CD8-positive, alpha-beta memory T cell (primary cell): ENCODE measurements at regions not wholly inside any gene's neighbourhood (a gene's known extent, or its start where the extent isn't known, plus 50 kb on each side); places are given as distances from the start of the nearest gene placed in this dataset.

Source experiments
- CTCF ChIA-PET: fragments of 350-600 bp; sonication (Branson Sonifier 250); formaldehyde crosslinking; loops from one replicate; lab custom pipeline; 2021; ENCODE audit warnings: antibody characterized with exemption; lab: Charles Lee
- POLR2A ChIA-PET: fragments of 350-600 bp; sonication (Branson Sonifier 250); formaldehyde crosslinking; loops from one replicate; lab custom pipeline; 2021; ENCODE audit warnings: antibody characterized with exemption; lab: Charles Lee
- DNase-seq, 5 donors: peaks; one replicate each; pipeline versions ENCODE4 v3.0.0 to v3.0.0-alpha.2; 2020 to 2022; ENCODE audit warnings: mixed read lengths in 1 of 5
- H3K27ac ChIP-seq: one replicate; pipeline ENCODE4 v1.7.0; 2013; ENCODE audit warnings: low read depth, mild to moderate bottlenecking, low read length, moderate library complexity
- H3K27me3 ChIP-seq: 2 replicates; pipeline ENCODE4 v1.7.0; 2013; ENCODE audit warnings: low read length, mild to moderate bottlenecking; ENCODE audit not compliant: insufficient read depth, poor library complexity, severe bottlenecking
- H3K36me3 ChIP-seq: 2 replicates; pipeline ENCODE4 v1.7.0; 2013; ENCODE audit warnings: mild to moderate bottlenecking, low read length, moderate library complexity; ENCODE audit not compliant: insufficient read depth
- H3K4me1 ChIP-seq: 2 replicates; pipeline ENCODE4 v1.7.0; 2013; ENCODE audit warnings: mild to moderate bottlenecking, low read length, moderate library complexity; ENCODE audit not compliant: insufficient read depth
- H3K4me3 ChIP-seq: 2 replicates; pipeline ENCODE4 v1.7.0; 2013; ENCODE audit warnings: mild to moderate bottlenecking, low read length
- H3K9me3 ChIP-seq: 2 replicates; pipeline ENCODE4 v1.7.0; 2013; ENCODE audit warnings: mild to moderate bottlenecking, low read length
- H3K27ac Mint-ChIP-seq, 8 donors: one replicate each; pipeline ENCODE4 v1.8.0; 2020 to 2021; ENCODE audit warnings: mixed read lengths in 8 of 8, mild to moderate bottlenecking in 6 of 8, inconsistent platforms in 3 of 8, moderate library complexity in 3 of 8
- H3K27me3 Mint-ChIP-seq, 2 donors: one replicate each; pipeline ENCODE4 v1.8.0; 2020 to 2021; ENCODE audit warnings: mixed read lengths in 2 of 2, mild to moderate bottlenecking in 1 of 2, moderate library complexity in 1 of 2
- H3K36me3 Mint-ChIP-seq, 3 donors: one replicate each; pipeline ENCODE4 v1.8.0; 2020 to 2021; ENCODE audit warnings: mixed read lengths in 3 of 3, inconsistent platforms in 1 of 3, mild to moderate bottlenecking in 1 of 3
- H3K4me1 Mint-ChIP-seq, 3 donors: one replicate each; pipeline ENCODE4 v1.8.0; 2020 to 2021; ENCODE audit warnings: mixed read lengths in 3 of 3, inconsistent platforms in 1 of 3, mild to moderate bottlenecking in 1 of 3
- H3K4me3 Mint-ChIP-seq, 7 donors: one replicate each; pipeline ENCODE4 v1.8.0; 2020 to 2021; ENCODE audit warnings: mixed read lengths in 7 of 7, mild to moderate bottlenecking in 6 of 7, moderate library complexity in 4 of 7, inconsistent platforms in 2 of 7
- H3K9me3 Mint-ChIP-seq, 5 donors: one replicate each; pipeline ENCODE4 v1.8.0; 2020 to 2022; ENCODE audit warnings: mixed read lengths in 5 of 5, mild to moderate bottlenecking in 3 of 5, moderate library complexity in 2 of 5, inconsistent platforms in 1 of 5

DNA sequence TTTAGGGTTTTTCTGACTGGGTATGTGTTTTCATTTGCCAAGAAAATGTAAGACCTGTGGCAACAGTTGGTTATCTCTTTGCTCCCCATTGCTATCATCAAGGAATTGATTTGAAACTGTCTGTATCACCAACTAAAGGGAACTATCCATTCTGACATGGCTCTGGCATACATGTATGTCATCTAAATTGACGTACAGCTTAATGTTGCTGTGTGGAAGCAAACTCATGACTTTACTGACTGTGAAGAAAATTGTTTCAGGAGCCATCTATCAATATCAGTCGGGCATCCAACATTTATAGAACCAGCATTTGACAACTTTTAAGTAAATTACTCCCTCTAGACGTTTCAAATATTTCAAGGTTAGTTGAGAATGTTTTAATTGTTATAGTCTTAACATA lies 555.8 kb upstream of the EPHA7 start:
- Mint-ChIP-seq H3K4me3 (no peak overlapping the region), H3K36me3 (no peaks in the 10 kb centered on the region), H3K27me3 (no peaks in the 10 kb centered on the region), H3K4me1 (no peaks in the 10 kb centered on the region), H3K27ac (no peak overlapping the region), H3K9me3 (peaks cover 2 to 6% (median 5%) of the 10 kb centered on the region in 5 donors)
- DNase-seq = no peak
- Histone ChIP-seq H3K4me1 (no peaks in the 10 kb centered on the region), H3K27me3 (no peaks in the 10 kb centered on the region), H3K27ac (no peak overlapping the region), H3K4me3 (no peak overlapping the region), H3K9me3 (no peaks in the 10 kb centered on the region), H3K36me3 (no peaks in the 10 kb centered on the region)
- POLR2A ChIA-PET = no interaction called here
- CTCF ChIA-PET = no interaction called here

DNA sequence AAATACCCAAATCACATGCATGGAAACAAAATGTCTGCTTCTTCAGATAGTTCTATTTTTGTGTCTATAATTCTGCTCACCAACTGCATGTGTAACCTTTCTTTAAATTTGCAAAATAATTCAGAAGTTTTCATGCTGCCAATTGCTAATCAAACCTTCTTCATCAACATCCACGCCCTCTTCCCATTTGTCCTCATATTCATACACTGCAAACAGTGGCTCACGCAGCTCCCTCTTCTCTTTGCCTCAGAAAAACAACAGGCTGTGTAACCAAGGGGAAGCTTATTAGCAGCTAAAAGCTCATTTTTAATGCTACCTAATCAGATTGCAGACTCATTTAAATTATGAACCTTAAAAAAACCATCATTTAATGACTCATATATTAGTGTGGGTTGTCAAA lies 555.0 kb upstream of the EPHA7 start:
- Mint-ChIP-seq H3K27me3 (no peaks in the 10 kb centered on the region), H3K4me1 (no peaks in the 10 kb centered on the region), H3K9me3 (peaks cover 3 to 9% (median 6%) of the 10 kb centered on the region in 5 donors), H3K27ac (no peak overlapping the region), H3K4me3 (no peak overlapping the region), H3K36me3 (no peaks in the 10 kb centered on the region)
- no peak overlapping the region for H3K27ac ChIP-seq
- no peak overlapping the region for H3K4me3 ChIP-seq
- CTCF ChIA-PET = no interaction called here
- no peaks in the 10 kb centered on the region for H3K27me3 ChIP-seq
- no peaks in the 10 kb centered on the region for H3K9me3 ChIP-seq
- H3K4me1 ChIP-seq = no peaks in the 10 kb centered on the region
- POLR2A ChIA-PET = no interaction called here
- no peaks in the 10 kb centered on the region for H3K36me3 ChIP-seq
- no peak for DNase-seq

DNA sequence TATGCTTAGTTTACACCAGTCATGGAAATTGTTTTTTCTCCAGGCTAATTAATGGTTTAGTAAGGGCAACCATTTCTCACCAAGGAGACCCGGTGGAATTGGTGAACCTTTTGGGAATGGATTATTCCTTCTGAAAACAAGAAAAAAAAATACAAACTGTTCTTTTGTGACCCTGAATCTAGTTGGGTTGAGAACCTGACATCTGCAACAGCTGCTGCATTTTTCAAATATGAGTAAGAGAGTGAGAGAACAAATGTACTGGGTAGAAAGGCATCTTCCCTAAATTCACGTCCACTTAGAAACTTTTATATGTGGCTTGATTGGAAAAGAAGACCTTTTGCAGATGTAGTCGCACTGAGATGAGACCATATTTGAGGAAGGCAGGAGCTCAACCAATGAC lies 553.4 kb upstream of the EPHA7 start:
- ChIA-PET CTCF (no interaction called here), POLR2A (no interaction called here)
- H3K4me1 Mint-ChIP-seq = no peaks in the 10 kb centered on the region

DNA sequence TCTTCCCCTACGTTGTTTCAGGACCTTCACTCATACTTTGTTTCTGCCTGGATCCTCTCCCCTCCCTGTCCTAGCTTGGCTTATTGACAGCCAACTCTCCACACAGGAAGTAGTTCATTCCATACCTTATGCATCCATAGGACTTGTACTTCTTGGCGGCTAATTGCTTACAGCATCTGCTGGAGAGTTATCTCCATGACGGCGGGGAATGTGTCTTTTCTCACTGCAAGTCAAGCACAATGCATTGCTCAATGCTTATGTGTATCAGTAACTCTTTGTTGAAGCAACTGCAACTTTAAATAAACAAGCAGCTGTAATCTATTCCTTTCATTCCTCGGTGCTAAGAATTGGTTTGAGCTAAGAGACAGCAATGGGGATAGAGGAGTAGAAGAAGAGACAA lies 551.3 kb upstream of the EPHA7 start:
- Histone ChIP-seq H3K27ac (no peak overlapping the region), H3K4me3 (no peak overlapping the region), H3K9me3 (no peaks in the 10 kb centered on the region), H3K4me1 (no peaks in the 10 kb centered on the region), H3K27me3 (no peaks in the 10 kb centered on the region), H3K36me3 (no peaks in the 10 kb centered on the region)
- Mint-ChIP-seq H3K4me1 (no peaks in the 10 kb centered on the region), H3K27me3 (no peaks in the 10 kb centered on the region), H3K9me3 (peaks cover 3 to 25% (median 6%) of the 10 kb centered on the region in 5 donors), H3K27ac (no peak overlapping the region), H3K36me3 (no peaks in the 10 kb centered on the region), H3K4me3 (no peak overlapping the region)
- CTCF ChIA-PET = no interaction called here
- POLR2A ChIA-PET = no interaction called here
- DNase-seq = no peak

More for the DNA sequence above, 553.4 kb upstream of the EPHA7 start:
- Mint-ChIP-seq H3K27me3 (no peaks in the 10 kb centered on the region), H3K36me3 (no peaks in the 10 kb centered on the region), H3K4me3 (no peak overlapping the region), H3K9me3 (peaks cover 3 to 18% (median 6%) of the 10 kb centered on the region in 5 donors), H3K27ac (no peak overlapping the region)
- no peaks in the 10 kb centered on the region for H3K27me3 ChIP-seq
- DNase-seq = no peak
- H3K4me1 ChIP-seq = no peaks in the 10 kb centered on the region
- H3K9me3 ChIP-seq = no peaks in the 10 kb centered on the region
- H3K27ac ChIP-seq = no peak overlapping the region
- no peak overlapping the region for H3K4me3 ChIP-seq
- H3K36me3 ChIP-seq = no peaks in the 10 kb centered on the region

DNA sequence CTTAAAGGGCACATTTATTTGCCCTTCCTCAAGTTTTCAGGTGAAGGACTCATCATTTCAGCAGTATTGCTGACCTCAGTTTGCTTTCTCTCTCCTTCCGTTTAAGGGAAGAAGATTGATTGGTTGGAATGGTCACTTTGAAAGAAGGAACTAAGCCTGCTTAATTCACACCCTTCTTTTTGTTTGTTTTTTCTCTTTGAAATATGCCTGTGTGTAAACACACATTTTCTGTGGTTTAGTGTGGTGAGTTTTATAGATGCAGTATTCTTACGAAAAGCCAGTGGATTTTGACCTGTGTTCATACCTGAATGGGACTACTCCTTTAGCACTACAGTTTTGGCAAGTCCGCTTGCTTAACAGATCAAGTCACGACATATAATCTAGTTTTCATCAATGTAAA lies 548.8 kb upstream of the EPHA7 start:
- peaks cover 0 to 29% (median 6%) of the 10 kb centered on the region in 5 donors for H3K9me3 Mint-ChIP-seq
- CTCF ChIA-PET = no interaction called here

DNA sequence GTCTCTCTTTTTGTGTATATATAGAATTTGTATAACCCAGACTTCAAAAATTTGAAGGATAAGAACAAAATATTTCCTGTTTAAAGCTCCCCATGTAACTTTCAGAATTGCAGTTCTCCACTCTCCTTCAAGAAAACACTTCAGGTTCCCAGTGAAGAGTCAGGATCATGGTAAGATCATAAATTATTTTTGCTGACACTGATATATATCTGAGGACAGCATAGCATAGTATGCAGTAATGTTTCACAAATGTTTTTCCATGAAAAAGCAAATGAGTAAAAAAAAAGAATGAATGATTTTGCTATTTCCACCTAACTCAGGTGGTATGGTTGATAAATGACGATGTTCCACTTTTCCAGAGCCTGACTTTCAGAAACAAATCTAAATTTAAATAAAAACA lies 545.6 kb upstream of the EPHA7 start:
- Histone ChIP-seq H3K36me3 (no peaks in the 10 kb centered on the region), H3K27ac (no peak overlapping the region), H3K27me3 (no peaks in the 10 kb centered on the region), H3K4me1 (no peaks in the 10 kb centered on the region), H3K9me3 (no peaks in the 10 kb centered on the region), H3K4me3 (no peak overlapping the region)
- DNase-seq = no peak
- ChIA-PET CTCF (no interaction called here), POLR2A (no interaction called here)
- H3K9me3 Mint-ChIP-seq = peaks cover 0 to 25% (median 4%) of the 10 kb centered on the region in 5 donors
- no peaks in the 10 kb centered on the region for H3K27me3 Mint-ChIP-seq
- no peak overlapping the region for H3K27ac Mint-ChIP-seq
- no peak overlapping the region for H3K4me3 Mint-ChIP-seq
- no peaks in the 10 kb centered on the region for H3K36me3 Mint-ChIP-seq
- H3K4me1 Mint-ChIP-seq = no peaks in the 10 kb centered on the region

More for the DNA sequence above, 548.8 kb upstream of the EPHA7 start:
- H3K36me3 ChIP-seq = no peaks in the 10 kb centered on the region
- H3K27ac ChIP-seq = no peak overlapping the region
- no peaks in the 10 kb centered on the region for H3K4me1 ChIP-seq
- H3K4me3 ChIP-seq = no peak overlapping the region
- Mint-ChIP-seq H3K4me3 (no peak overlapping the region), H3K4me1 (no peaks in the 10 kb centered on the region), H3K36me3 (no peaks in the 10 kb centered on the region), H3K27ac (no peak overlapping the region), H3K27me3 (no peaks in the 10 kb centered on the region)
- DNase-seq = no peak
- POLR2A ChIA-PET = no interaction called here
- H3K27me3 ChIP-seq = no peaks in the 10 kb centered on the region
- H3K9me3 ChIP-seq = no peaks in the 10 kb centered on the region

DNA sequence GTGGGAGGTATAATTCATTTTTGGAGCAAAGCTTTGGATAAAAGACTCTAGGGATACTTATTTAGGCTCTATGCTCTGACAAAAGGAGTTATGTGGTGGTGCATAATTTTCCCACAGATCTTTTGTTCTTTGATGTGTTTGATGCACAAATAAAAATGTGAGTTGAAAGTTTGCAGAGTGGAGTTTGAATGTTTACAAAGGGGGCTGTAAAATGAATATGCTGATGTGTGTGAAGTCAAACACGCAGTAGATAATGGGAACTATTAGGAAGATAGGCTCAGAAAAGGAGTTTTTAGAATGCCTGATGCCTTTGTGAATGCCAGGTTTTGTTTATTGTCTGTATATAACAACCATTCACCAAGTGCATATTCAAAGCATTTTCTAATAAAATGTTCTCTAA lies 545.0 kb upstream of the EPHA7 start:
- H3K36me3 Mint-ChIP-seq = no peaks in the 10 kb centered on the region
- POLR2A ChIA-PET = no interaction called here
- CTCF ChIA-PET = no interaction called here

DNA sequence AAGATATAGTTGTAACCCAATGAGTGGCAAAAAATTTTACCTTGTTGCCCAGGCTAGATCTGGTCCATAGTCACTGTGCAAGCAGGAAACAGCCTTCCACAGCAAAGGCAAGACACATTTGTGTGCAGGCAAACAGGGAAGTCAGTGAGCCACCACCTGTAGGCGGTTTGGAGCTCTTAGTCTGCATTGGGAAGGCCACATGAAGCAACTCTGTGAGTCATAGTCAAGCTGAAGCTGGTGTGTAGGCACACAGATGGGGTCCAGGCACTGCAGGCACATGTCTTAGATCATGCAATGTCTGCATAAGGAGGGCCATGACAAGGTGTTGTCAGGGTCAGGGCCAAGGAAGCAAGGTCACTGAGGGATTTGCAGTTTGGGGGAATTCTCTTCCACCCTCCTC lies 543.2 kb upstream of the EPHA7 start:
- Histone ChIP-seq H3K4me1 (no peaks in the 10 kb centered on the region), H3K27me3 (no peaks in the 10 kb centered on the region), H3K27ac (no peak overlapping the region), H3K4me3 (no peak overlapping the region), H3K36me3 (no peaks in the 10 kb centered on the region), H3K9me3 (no peaks in the 10 kb centered on the region)
- no peak for DNase-seq
- H3K36me3 Mint-ChIP-seq = no peaks in the 10 kb centered on the region
- peaks cover 0 to 24% (median 4%) of the 10 kb centered on the region in 5 donors for H3K9me3 Mint-ChIP-seq
- H3K4me1 Mint-ChIP-seq = no peaks in the 10 kb centered on the region
- no peak overlapping the region for H3K27ac Mint-ChIP-seq
- ChIA-PET CTCF (no interaction called here), POLR2A (no interaction called here)
- H3K4me3 Mint-ChIP-seq = no peak overlapping the region
- H3K27me3 Mint-ChIP-seq = no peaks in the 10 kb centered on the region

More for the DNA sequence above, 545.0 kb upstream of the EPHA7 start:
- Mint-ChIP-seq H3K4me1 (no peaks in the 10 kb centered on the region), H3K9me3 (peaks cover 0 to 24% (median 4%) of the 10 kb centered on the region in 5 donors), H3K4me3 (no peak overlapping the region), H3K27ac (no peak overlapping the region), H3K27me3 (no peaks in the 10 kb centered on the region)
- Histone ChIP-seq H3K36me3 (no peaks in the 10 kb centered on the region), H3K4me3 (no peak overlapping the region), H3K9me3 (no peaks in the 10 kb centered on the region), H3K4me1 (no peaks in the 10 kb centered on the region), H3K27me3 (no peaks in the 10 kb centered on the region), H3K27ac (no peak overlapping the region)
- DNase-seq = no peak

DNA sequence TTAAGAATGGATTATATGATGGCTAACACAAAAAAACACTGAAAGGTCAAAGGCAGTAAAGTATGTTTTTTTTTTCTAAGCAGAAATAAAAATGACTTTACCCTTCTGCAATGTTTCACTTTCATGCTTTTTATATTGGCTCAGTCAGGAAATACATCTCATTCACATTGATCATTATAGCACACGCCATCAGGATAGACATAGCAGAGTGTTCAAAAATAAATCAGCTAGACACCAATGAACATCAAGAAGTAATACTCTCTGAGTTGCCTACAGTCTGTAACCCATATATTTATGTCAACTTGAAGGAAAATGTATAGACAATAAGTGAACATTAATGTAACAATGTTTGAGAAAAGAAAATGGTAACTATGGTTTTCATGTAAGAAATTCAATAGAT lies 535.2 kb upstream of the EPHA7 start:
- H3K36me3 Mint-ChIP-seq = no peaks in the 10 kb centered on the region
- H3K27me3 ChIP-seq = no peaks in the 10 kb centered on the region
- H3K4me3 ChIP-seq = no peak overlapping the region
- DNase-seq = no peak
- no peak overlapping the region for H3K27ac Mint-ChIP-seq
- CTCF ChIA-PET = no interaction called here
- no peak overlapping the region for H3K27ac ChIP-seq
- no peak overlapping the region for H3K4me3 Mint-ChIP-seq
- POLR2A ChIA-PET = no interaction called here
- H3K9me3 ChIP-seq = no peaks in the 10 kb centered on the region
- no peaks in the 10 kb centered on the region for H3K36me3 ChIP-seq
- H3K9me3 Mint-ChIP-seq = peaks cover 0 to 25% (median 3%) of the 10 kb centered on the region in 5 donors
- H3K4me1 Mint-ChIP-seq = no peaks in the 10 kb centered on the region
- H3K4me1 ChIP-seq = no peaks in the 10 kb centered on the region
- no peaks in the 10 kb centered on the region for H3K27me3 Mint-ChIP-seq
